Sciatic nerve (tissue), 2 donors: ENCODE measurements at regions not wholly inside any gene's neighbourhood (a gene's known extent, or its start where the extent isn't known, plus 50 kb on each side); places are given as distances from the start of the nearest gene placed in this dataset.

ENCODE experiments used
- ATAC-seq: fragments of 200-7000 bp; cut with Tn5 transposase; one replicate; pipeline ENCODE4 v1.9.1; 2020; ENCODE audit warnings: mild to moderate bottlenecking, moderate library complexity
- DNase-seq: peaks from one replicate; pipeline ENCODE4 v3.0.0-alpha.2; 2020; ENCODE audit warnings: low spot score
- intact Hi-C: fragments of 100-400 bp; cut with DNase I; formaldehyde crosslinking; loops from one replicate; pipeline ENCODE4 v1.14.2; 2022
- donor health status: DM: no; HTN: no; CAD: no.
- donor health status: DM: no; HTN: no; CAD: no.

- intact Hi-C loops: no loop called here
- DNase-seq (no peak), ATAC-seq (no peak)
Measured at GRCh38 chr7:41187322-41187721, 515.6 kb downstream of the INHBA start.

- no peak for ATAC-seq
- intact Hi-C loops: no loop called here
Measured at GRCh38 chr7:41185851-41186250, 517.0 kb downstream of the INHBA start.

GRCh38 chr7:41183741-41184140 is 519.1 kb downstream of the INHBA start:
- intact Hi-C loops: no loop called here
- DNase-seq (no peak), ATAC-seq (no peak)

More at GRCh38 chr7:41185851-41186250, 517.0 kb downstream of the INHBA start:
- DNase-seq: no peak

- intact Hi-C loops: no loop called here
- no peak for ATAC-seq
Measured at GRCh38 chr7:41182782-41183181, 520.1 kb downstream of the INHBA start.

GRCh38 chr7:41175435-41175834 is 527.5 kb downstream of the INHBA start:
- DNase-seq: no peak
- intact Hi-C loops: no loop called here
- ATAC-seq: no peak

More at GRCh38 chr7:41182782-41183181, 520.1 kb downstream of the INHBA start:
- no peak for DNase-seq

GRCh38 chr7:41174521-41174920 is 528.4 kb downstream of the INHBA start:
- intact Hi-C loops: no loop called here

GRCh38 chr7:41170466-41170865 is 532.4 kb downstream of the INHBA start:
- DNase-seq (no peak), ATAC-seq (no peak)
- intact Hi-C loops: no loop called here

More at GRCh38 chr7:41174521-41174920, 528.4 kb downstream of the INHBA start:
- DNase-seq (no peak), ATAC-seq (no peak)

- intact Hi-C loops: no loop called here
- DNase-seq (no peak), ATAC-seq (no peak)
Measured at GRCh38 chr7:41169317-41169716, 533.6 kb downstream of the INHBA start.

GRCh38 chr7:41167836-41168235 is 535.1 kb downstream of the INHBA start:
- no peak for ATAC-seq
- intact Hi-C loops: no loop called here

GRCh38 chr7:41164440-41164839 is 538.5 kb downstream of the INHBA start:
- intact Hi-C loops: no loop called here
- ATAC-seq (no peak), DNase-seq (no peak)

More at GRCh38 chr7:41167836-41168235, 535.1 kb downstream of the INHBA start:
- DNase-seq: no peak

- DNase-seq (no peak), ATAC-seq (no peak)
- intact Hi-C loops: no loop called here
Measured at GRCh38 chr7:41163991-41164390, 538.9 kb downstream of the INHBA start.

GRCh38 chr7:41162612-41163011 is 540.3 kb downstream of the INHBA start:
- intact Hi-C loops: no loop called here
- DNase-seq: no peak
- ATAC-seq: no peak

GRCh38 chr7:41161041-41161587 is 541.8 kb downstream of the INHBA start:
- no peak for DNase-seq
- ATAC-seq: no peak
- intact Hi-C loops: no loop called here

- intact Hi-C loops: no loop called here
- no peak for ATAC-seq
Measured at GRCh38 chr7:41156268-41156667, 546.6 kb downstream of the INHBA start.

GRCh38 chr7:41153268-41153667 is 549.6 kb downstream of the INHBA start:
- ATAC-seq (no peak), DNase-seq (no peak)
- intact Hi-C loops: no loop called here

More at GRCh38 chr7:41156268-41156667, 546.6 kb downstream of the INHBA start:
- no peak for DNase-seq

- DNase-seq: no peak
- intact Hi-C loops: no loop called here
- ATAC-seq: no peak
Measured at GRCh38 chr7:41152179-41152678, 550.7 kb downstream of the INHBA start.

GRCh38 chr7:41149576-41149975 is 553.3 kb downstream of the INHBA start:
- intact Hi-C loops: no loop called here
- no peak for DNase-seq
- no peak for ATAC-seq

GRCh38 chr7:41148521-41148951 is 554.4 kb downstream of the INHBA start:
- intact Hi-C loops: no loop called here
- no peak for DNase-seq
- no peak for ATAC-seq

GRCh38 chr7:41147606-41148485 is 555.0 kb downstream of the INHBA start:
- intact Hi-C loops: no loop called here
- ATAC-seq: no peak
- no peak for DNase-seq

- no peak for DNase-seq
- no peak for ATAC-seq
- intact Hi-C loops: no loop called here
Measured at GRCh38 chr7:41146429-41146828, 556.5 kb downstream of the INHBA start.
